MM.1S (cell line): ENCODE measurements at regions not wholly inside any gene's neighbourhood (a gene's known extent, or its start where the extent isn't known, plus 50 kb on each side); places are given as distances from the start of the nearest gene placed in this dataset.
A peak's percentile ranks its signal among the peaks of the same experiment; 100 is the strongest.

Experiments used
- DNase-seq: peaks from one replicate; pipeline ENCODE4 v3.0.0-alpha.2; 2015
- H2AFZ ChIP-seq: fragments of 300-600 bp; sonication (generic); 2 replicates; pipeline ENCODE4 v1.6.0; 2016; ENCODE audit warnings: antibody characterized with exemption, low read length
- H3F3A ChIP-seq: fragments of 300-600 bp; sonication (generic); 2 replicates; pipeline ENCODE4 v1.6.1; 2016; ENCODE audit warnings: mild to moderate bottlenecking, antibody characterized with exemption, low read length, moderate library complexity, mixed read lengths; ENCODE audit not compliant: insufficient read depth
- H3K27ac ChIP-seq: fragments of 300-600 bp; sonication (generic); 2 replicates; pipeline ENCODE4 v1.5.1; 2016; ENCODE audit warnings: mild to moderate bottlenecking, low read length
- H3K27me3 ChIP-seq: fragments of 300-600 bp; sonication (generic); replicated peaks from 2 replicates; pipeline ENCODE4 v1.6.0; 2016; ENCODE audit warnings: low read length; ENCODE audit not compliant: insufficient read depth
- H3K36me3 ChIP-seq: fragments of 300-600 bp; sonication (generic); replicated peaks from 2 replicates; pipeline ENCODE4 v1.6.1; 2016; ENCODE audit warnings: mild to moderate bottlenecking, low read length, mixed read lengths; ENCODE audit not compliant: insufficient read depth
- H3K4me1 ChIP-seq: fragments of 300-600 bp; sonication (generic); 2 replicates; pipeline ENCODE4 v1.6.1; 2016; ENCODE audit warnings: low read length, mixed read lengths
- H3K4me2 ChIP-seq: fragments of 300-600 bp; sonication (generic); 2 replicates; pipeline ENCODE4 v1.6.0; 2016; ENCODE audit warnings: low read depth, low read length
- H3K4me3 ChIP-seq: fragments of 300-600 bp; sonication (generic); 2 replicates; pipeline ENCODE4 v1.5.1; 2016; ENCODE audit warnings: low read length, mixed read lengths
- H3K79me2 ChIP-seq: fragments of 300-600 bp; sonication (generic); 2 replicates; pipeline ENCODE4 v1.6.1; 2016; ENCODE audit warnings: mixed run types, low read length, mixed read lengths
- H3K9ac ChIP-seq: fragments of 300-600 bp; sonication (generic); 2 replicates; pipeline ENCODE4 v1.6.1; 2016; ENCODE audit warnings: low read length, mixed read lengths
- H3K9me2 ChIP-seq: fragments of 300-600 bp; sonication (generic); replicated peaks from 2 replicates; pipeline ENCODE4 v1.6.1; 2016; ENCODE audit warnings: mild to moderate bottlenecking, low read length, mixed read lengths; ENCODE audit not compliant: insufficient read depth
- H3K9me3 ChIP-seq: fragments of 300-600 bp; sonication (generic); replicated peaks from 2 replicates; pipeline ENCODE4 v1.6.1; 2016; ENCODE audit warnings: mild to moderate bottlenecking, low read length, mixed read lengths; ENCODE audit not compliant: insufficient read depth
- H4K20me1 ChIP-seq: fragments of 300-600 bp; sonication (generic); 2 replicates; pipeline ENCODE4 v1.6.1; 2016; ENCODE audit warnings: mild to moderate bottlenecking, low read length, moderate library complexity, mixed read lengths; ENCODE audit not compliant: insufficient read depth
- EZH2 ChIP-seq: fragments of 300-600 bp; sonication (generic); optimal IDR thresholded peaks from 2 replicates; pipeline ENCODE3; 2017; ENCODE audit warnings: low read depth, mild to moderate bottlenecking, antibody characterized with exemption, low read length, mixed read lengths
- EZH2phosphoT487 ChIP-seq: fragments of 300-600 bp; sonication (generic); IDR thresholded peaks from 2 replicates; pipeline ENCODE4 v1.6.1; 2018; ENCODE audit warnings: antibody characterized with exemption, low read length
- TF ChIP-seq, protein P1 (sequence below): fragments of 300-600 bp; sonication (generic); IDR thresholded peaks from 2 replicates; pipeline ENCODE4 v1.5.1; 2016; ENCODE audit warnings: antibody characterized with exemption, low read length, mixed read lengths

DNA sequence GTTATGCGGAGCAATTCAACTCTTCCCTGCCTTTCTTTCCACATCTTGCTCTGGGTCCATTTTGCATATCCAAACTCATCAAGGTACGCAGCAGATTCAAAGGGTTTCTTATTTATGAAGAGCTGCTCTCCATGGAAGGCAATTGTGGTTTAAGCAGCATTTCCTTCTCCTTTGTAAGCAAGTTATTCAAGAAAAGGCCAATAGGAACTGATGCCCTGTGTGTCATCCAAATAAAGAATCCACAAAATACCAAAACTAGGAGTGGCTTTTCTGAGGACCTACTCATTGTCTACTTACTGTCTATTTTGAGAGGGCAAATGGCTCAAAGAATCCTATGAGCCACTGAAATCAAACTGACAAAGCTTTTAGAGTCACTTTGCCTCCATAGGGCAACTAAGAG is 253.1 kb downstream of the PTEN start:
- Histone ChIP-seq H3K79me2 (no peaks in the 10 kb centered on the region), H4K20me1 (no peaks in the 10 kb centered on the region), H3K27me3 (no peaks in the 10 kb centered on the region), H3K4me1 (peaks cover 6% of the 10 kb centered on the region; the same call in 1 of the 2 replicates), H3F3A (no peaks in the 10 kb centered on the region), H3K9me2 (no peaks in the 10 kb centered on the region), H3K4me2 (no peak overlapping the region), H3K27ac (no peak overlapping the region), H3K36me3 (no peaks in the 10 kb centered on the region), H3K9me3 (no peaks in the 10 kb centered on the region), H2AFZ (no peak overlapping the region), H3K4me3 (no peak overlapping the region), H3K9ac (no peak overlapping the region)
- DNase-seq: no peak
- TF ChIP-seq, protein P1, sequence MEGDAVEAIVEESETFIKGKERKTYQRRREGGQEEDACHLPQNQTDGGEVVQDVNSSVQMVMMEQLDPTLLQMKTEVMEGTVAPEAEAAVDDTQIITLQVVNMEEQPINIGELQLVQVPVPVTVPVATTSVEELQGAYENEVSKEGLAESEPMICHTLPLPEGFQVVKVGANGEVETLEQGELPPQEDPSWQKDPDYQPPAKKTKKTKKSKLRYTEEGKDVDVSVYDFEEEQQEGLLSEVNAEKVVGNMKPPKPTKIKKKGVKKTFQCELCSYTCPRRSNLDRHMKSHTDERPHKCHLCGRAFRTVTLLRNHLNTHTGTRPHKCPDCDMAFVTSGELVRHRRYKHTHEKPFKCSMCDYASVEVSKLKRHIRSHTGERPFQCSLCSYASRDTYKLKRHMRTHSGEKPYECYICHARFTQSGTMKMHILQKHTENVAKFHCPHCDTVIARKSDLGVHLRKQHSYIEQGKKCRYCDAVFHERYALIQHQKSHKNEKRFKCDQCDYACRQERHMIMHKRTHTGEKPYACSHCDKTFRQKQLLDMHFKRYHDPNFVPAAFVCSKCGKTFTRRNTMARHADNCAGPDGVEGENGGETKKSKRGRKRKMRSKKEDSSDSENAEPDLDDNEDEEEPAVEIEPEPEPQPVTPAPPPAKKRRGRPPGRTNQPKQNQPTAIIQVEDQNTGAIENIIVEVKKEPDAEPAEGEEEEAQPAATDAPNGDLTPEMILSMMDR: no peak
- no peak for TF ChIP-seq EZH2
- no peak for TF ChIP-seq EZH2phosphoT487

DNA sequence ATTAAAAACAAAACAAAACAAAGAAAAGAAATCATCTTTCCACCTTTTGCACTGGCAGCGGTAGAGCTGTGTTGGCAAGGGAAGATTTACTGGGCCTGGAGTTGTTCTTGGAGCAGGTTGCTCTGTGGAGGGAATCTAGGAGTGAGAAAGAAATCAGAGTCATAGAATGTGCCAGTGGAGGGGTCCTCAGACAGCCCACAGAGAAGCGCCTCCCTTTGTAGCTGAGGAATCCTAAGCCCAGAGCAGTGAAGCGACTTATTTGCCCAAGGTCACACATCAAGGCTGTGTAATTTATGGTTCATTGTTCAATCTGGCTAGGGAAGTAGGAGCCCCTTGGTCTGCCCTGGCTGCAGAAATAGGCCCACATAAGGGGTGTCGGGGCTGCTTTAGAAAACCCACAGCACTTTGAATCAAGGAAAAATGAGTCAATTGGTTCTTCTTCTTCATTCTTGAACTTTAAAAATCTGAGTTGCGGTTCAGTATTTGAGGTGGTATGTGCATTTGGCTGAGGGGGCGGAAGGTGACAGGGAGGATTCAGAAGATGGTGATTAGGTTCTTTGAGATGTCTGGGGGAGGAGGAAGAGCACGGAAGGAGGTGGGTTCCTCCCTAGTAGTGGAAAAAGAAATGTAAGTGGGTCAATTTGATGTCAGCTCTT is 253.7 kb downstream of the PTEN start:
- Histone ChIP-seq H3K27me3 (no peaks in the 10 kb centered on the region), H3F3A (no peaks in the 10 kb centered on the region), H3K9me2 (no peaks in the 10 kb centered on the region), H4K20me1 (no peaks in the 10 kb centered on the region), H3K9ac (no peak overlapping the region), H3K79me2 (no peaks in the 10 kb centered on the region), H3K36me3 (no peaks in the 10 kb centered on the region), H3K9me3 (no peaks in the 10 kb centered on the region), H3K4me3 (no peak overlapping the region), H3K4me2 (no peak overlapping the region), H2AFZ (no peak overlapping the region), H3K27ac (no peak overlapping the region), H3K4me1 (peaks cover 6% of the 10 kb centered on the region; the same call in 1 of the 2 replicates)
- no peak for DNase-seq
- TF ChIP-seq EZH2phosphoT487 (no peak), EZH2 (no peak)
- TF ChIP-seq, protein P1: no peak

DNA sequence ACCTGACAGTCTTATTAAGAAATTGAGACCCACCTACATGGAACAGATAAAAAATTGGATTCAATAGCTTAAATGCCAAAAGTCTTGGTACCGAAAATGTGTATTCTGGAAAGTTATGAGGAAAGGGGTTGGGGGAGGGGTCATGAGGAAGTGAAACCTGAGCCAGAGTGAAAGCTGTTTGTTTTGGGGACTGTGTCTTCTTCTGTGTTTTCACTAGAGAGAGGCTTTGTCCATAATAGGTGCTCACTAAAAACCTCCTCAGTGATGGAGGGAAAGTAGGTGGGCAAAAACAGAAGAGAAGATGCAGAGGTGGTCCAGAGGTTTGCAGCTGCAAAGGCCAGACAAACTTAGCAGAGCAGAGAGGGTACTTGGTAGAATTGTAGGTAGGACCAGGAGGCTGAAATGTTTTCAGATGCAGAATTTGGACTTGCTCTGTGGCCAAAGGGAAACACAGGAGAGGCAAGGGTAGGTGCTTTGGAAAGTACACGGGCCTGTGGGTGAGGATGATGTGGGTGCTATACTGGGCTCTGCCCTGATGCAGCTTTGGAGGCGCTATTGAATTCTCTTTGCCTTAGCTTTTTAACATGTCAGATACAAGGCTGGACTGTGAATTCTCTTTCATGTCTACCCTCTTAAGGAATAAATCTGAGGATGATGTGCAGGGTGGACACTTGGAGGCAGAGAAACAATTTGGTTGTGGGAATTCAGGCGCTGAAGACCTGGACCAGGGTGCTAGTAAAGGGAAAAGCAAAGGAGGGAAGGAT is 254.6 kb downstream of the PTEN start:
- no peak overlapping the region for H3K9ac ChIP-seq
- no peak overlapping the region for H2AFZ ChIP-seq
- no peaks in the 10 kb centered on the region for H3F3A ChIP-seq
- DNase-seq: no peak
- no peaks in the 10 kb centered on the region for H3K79me2 ChIP-seq
- peaks cover 6% of the 10 kb centered on the region; the same call in 1 of the 2 replicates for H3K4me1 ChIP-seq
- H3K4me3 ChIP-seq: no peak overlapping the region
- H3K27ac ChIP-seq: no peak overlapping the region
- no peak overlapping the region for H3K4me2 ChIP-seq
- TF ChIP-seq, protein P1: peak; percentile 19
- no peak for TF ChIP-seq EZH2phosphoT487
- H3K27me3 ChIP-seq: no peaks in the 10 kb centered on the region
- no peaks in the 10 kb centered on the region for H3K9me2 ChIP-seq
- no peaks in the 10 kb centered on the region for H3K36me3 ChIP-seq
- H3K9me3 ChIP-seq: no peaks in the 10 kb centered on the region
- H4K20me1 ChIP-seq: no peaks in the 10 kb centered on the region
